Prostate gland (tissue), 2 donors: ENCODE measurements at regions not wholly inside any gene's neighbourhood (a gene's known extent, or its start where the extent isn't known, plus 50 kb on each side); places are given as distances from the start of the nearest gene placed in this dataset.

Experiments
- POLR2A ChIP-seq: fragments of 450-650 bp; IDR thresholded peaks from one replicate; pipeline ENCODE4 v1.6.1; 2016; ENCODE audit warnings: antibody characterized with exemption, mild to moderate bottlenecking
- POLR2AphosphoS5 ChIP-seq: sonication (generic); formaldehyde crosslinking; IDR thresholded peaks from one replicate; pipeline ENCODE4 v1.6.1; 2017; ENCODE audit warnings: antibody characterized with exemption
- TF ChIP-seq, protein P1 (sequence below), 4 experiments: fragments of 200-600 bp in 2 of 4; fragments of 450-650 bp in 2 of 4; sonication (generic) in 2 of 4; IDR thresholded peaks; 1 replicate in 3 of 4; 2 replicates in 1 of 4; pipeline ENCODE4 v1.5.1; 2016 to 2019; ENCODE audit warnings: antibody characterized with exemption in 4 of 4, mild to moderate bottlenecking in 2 of 4, moderate library complexity in 2 of 4

DNA sequence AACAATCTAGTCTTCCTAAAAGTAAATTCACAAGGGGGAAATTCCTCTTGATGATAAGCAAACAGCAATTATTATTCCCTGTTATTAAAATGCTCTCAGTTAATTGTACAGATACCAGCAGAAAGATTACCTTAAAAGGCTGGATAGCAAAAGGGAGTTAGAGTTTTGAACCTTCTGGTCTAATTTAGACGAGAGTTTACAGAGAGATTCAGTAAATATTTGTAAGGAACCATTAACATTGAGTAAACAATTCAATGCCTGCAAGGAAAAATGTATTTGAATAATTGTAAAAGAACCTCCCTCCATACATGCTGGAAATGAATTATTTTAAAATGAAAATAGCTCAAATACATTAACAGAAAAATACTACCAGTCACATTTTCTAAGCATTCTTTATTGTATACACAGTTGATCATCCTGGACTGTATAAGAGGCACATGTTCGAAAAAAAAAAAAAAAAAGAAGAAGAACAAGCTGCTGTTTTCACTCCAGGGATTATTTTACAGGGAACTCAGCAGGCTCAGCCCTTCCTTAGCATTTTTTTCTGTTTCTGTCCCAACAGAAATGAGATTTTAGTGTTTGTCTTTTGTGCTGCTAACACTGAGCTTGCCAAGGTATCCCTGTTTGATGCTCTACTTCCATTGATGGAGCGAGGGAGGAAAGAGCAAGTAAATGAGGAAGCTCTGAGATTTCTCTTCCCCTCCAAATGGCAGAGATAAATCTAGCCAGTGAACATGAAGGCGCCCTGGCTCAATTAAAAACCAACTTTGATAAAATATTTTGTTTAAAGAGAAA is 141.1 kb downstream of the ENC1 start:
- TF ChIP-seq POLR2A (no peak), POLR2AphosphoS5 (peak; percentile 31)
- TF ChIP-seq, protein P1, sequence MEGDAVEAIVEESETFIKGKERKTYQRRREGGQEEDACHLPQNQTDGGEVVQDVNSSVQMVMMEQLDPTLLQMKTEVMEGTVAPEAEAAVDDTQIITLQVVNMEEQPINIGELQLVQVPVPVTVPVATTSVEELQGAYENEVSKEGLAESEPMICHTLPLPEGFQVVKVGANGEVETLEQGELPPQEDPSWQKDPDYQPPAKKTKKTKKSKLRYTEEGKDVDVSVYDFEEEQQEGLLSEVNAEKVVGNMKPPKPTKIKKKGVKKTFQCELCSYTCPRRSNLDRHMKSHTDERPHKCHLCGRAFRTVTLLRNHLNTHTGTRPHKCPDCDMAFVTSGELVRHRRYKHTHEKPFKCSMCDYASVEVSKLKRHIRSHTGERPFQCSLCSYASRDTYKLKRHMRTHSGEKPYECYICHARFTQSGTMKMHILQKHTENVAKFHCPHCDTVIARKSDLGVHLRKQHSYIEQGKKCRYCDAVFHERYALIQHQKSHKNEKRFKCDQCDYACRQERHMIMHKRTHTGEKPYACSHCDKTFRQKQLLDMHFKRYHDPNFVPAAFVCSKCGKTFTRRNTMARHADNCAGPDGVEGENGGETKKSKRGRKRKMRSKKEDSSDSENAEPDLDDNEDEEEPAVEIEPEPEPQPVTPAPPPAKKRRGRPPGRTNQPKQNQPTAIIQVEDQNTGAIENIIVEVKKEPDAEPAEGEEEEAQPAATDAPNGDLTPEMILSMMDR (IDR thresholded peaks at IDR 0.05): no peak
